ENCODE measurements at regions not wholly inside any gene's neighbourhood (a gene's known extent, or its start where the extent isn't known, plus 50 kb on each side); places are given as distances from the start of the nearest gene placed in this dataset.

GRCh38 chr16:56111100-56111499 is 80.2 kb upstream of the GNAO1 start:
- H3K27me3 ChIP-seq (ENCODE audit: control insufficient read depth, insufficient read depth, low read length) = no peaks in the 10 kb centered on the region
- TF ChIP-seq CTCF (conservative IDR thresholded peaks at IDR 0.05 in 1 of 2, IDR thresholded peaks at IDR 0.05 in 1 of 2; ENCODE audit: low read depth in 1 of 2, low read length in 2 of 2) (no peak), EZH2 (IDR thresholded peaks at IDR 0.05; ENCODE audit: low read length, missing control alignments) (no peak)
- no peak overlapping the region for H3K4me3 ChIP-seq (replicated peaks in 1 of 4; ENCODE audit: control extremely low read depth in 1 of 4, insufficient read depth in 1 of 4, low read depth in 3 of 4, low read length in 4 of 4)
- H3K27ac ChIP-seq (ENCODE audit: insufficient read depth, low read length) = no peak overlapping the region
- no peak overlapping the region for H3K9ac ChIP-seq (ENCODE audit: insufficient read depth, low read length)
- DNase-seq (ENCODE audit: low read depth in 2 of 2) = no peak
- H4K20me1 ChIP-seq (ENCODE audit: control insufficient read depth, extremely low read depth, insufficient read depth, low read length) = no peaks in the 10 kb centered on the region
- no peaks in the 10 kb centered on the region for H3K79me2 ChIP-seq (ENCODE audit: control insufficient read depth, insufficient read depth, low read length)
- no peaks in the 10 kb centered on the region for H3K36me3 ChIP-seq (ENCODE audit: control insufficient read depth, insufficient read depth, low read length)
- no peak overlapping the region for H3K4me2 ChIP-seq (ENCODE audit: extremely low read depth, insufficient read depth, low read length)
- no peak overlapping the region for H2AFZ ChIP-seq (ENCODE audit: low read length)
- no peaks in the 10 kb centered on the region for H3K4me1 ChIP-seq (ENCODE audit: control insufficient read depth, extremely low read depth, insufficient read depth, low read length)
- H3K9me3 ChIP-seq (ENCODE audit: control insufficient read depth, insufficient read depth, low read depth, low read length) = no peaks in the 10 kb centered on the region

- Histone ChIP-seq H2AFZ (ENCODE audit: low read length) (no peak overlapping the region), H4K20me1 (ENCODE audit: control insufficient read depth, extremely low read depth, insufficient read depth, low read length) (no peaks in the 10 kb centered on the region), H3K4me3 (replicated peaks in 1 of 4; ENCODE audit: control extremely low read depth in 1 of 4, insufficient read depth in 1 of 4, low read depth in 3 of 4, low read length in 4 of 4) (no peak overlapping the region), H3K79me2 (ENCODE audit: control insufficient read depth, insufficient read depth, low read length) (no peaks in the 10 kb centered on the region), H3K27me3 (ENCODE audit: control insufficient read depth, insufficient read depth, low read length) (no peaks in the 10 kb centered on the region), H3K9me3 (ENCODE audit: control insufficient read depth, insufficient read depth, low read depth, low read length) (no peaks in the 10 kb centered on the region), H3K27ac (ENCODE audit: insufficient read depth, low read length) (no peak overlapping the region), H3K4me1 (ENCODE audit: control insufficient read depth, extremely low read depth, insufficient read depth, low read length) (no peaks in the 10 kb centered on the region), H3K36me3 (ENCODE audit: control insufficient read depth, insufficient read depth, low read length) (no peaks in the 10 kb centered on the region), H3K9ac (ENCODE audit: insufficient read depth, low read length) (no peak overlapping the region), H3K4me2 (ENCODE audit: extremely low read depth, insufficient read depth, low read length) (no peak overlapping the region)
- no peak for DNase-seq (ENCODE audit: low read depth in 2 of 2)
- TF ChIP-seq CTCF (conservative IDR thresholded peaks at IDR 0.05 in 1 of 2, IDR thresholded peaks at IDR 0.05 in 1 of 2; ENCODE audit: low read depth in 1 of 2, low read length in 2 of 2) (no peak), EZH2 (IDR thresholded peaks at IDR 0.05; ENCODE audit: low read length, missing control alignments) (no peak)
Measured at GRCh38 chr16:56109994-56110393, 81.3 kb upstream of the GNAO1 start.

GRCh38 chr16:56109205-56109604 is 82.1 kb upstream of the GNAO1 start:
- Histone ChIP-seq H3K27ac (ENCODE audit: insufficient read depth, low read length) (no peak overlapping the region), H3K4me3 (replicated peaks in 1 of 4; ENCODE audit: control extremely low read depth in 1 of 4, insufficient read depth in 1 of 4, low read depth in 3 of 4, low read length in 4 of 4) (no peak overlapping the region), H3K36me3 (ENCODE audit: control insufficient read depth, insufficient read depth, low read length) (no peaks in the 10 kb centered on the region), H2AFZ (ENCODE audit: low read length) (no peak overlapping the region), H3K4me2 (ENCODE audit: extremely low read depth, insufficient read depth, low read length) (no peak overlapping the region), H3K4me1 (ENCODE audit: control insufficient read depth, extremely low read depth, insufficient read depth, low read length) (no peaks in the 10 kb centered on the region), H3K79me2 (ENCODE audit: control insufficient read depth, insufficient read depth, low read length) (no peaks in the 10 kb centered on the region), H3K27me3 (ENCODE audit: control insufficient read depth, insufficient read depth, low read length) (no peaks in the 10 kb centered on the region), H3K9me3 (ENCODE audit: control insufficient read depth, insufficient read depth, low read depth, low read length) (no peaks in the 10 kb centered on the region), H3K9ac (ENCODE audit: insufficient read depth, low read length) (no peak overlapping the region), H4K20me1 (ENCODE audit: control insufficient read depth, extremely low read depth, insufficient read depth, low read length) (no peaks in the 10 kb centered on the region)
- no peak for DNase-seq (ENCODE audit: low read depth in 2 of 2)
- TF ChIP-seq EZH2 (IDR thresholded peaks at IDR 0.05; ENCODE audit: low read length, missing control alignments) (no peak), CTCF (conservative IDR thresholded peaks at IDR 0.05 in 1 of 2, IDR thresholded peaks at IDR 0.05 in 1 of 2; ENCODE audit: low read depth in 1 of 2, low read length in 2 of 2) (no peak)
